HCT116 (cell line): ENCODE measurements at regions not wholly inside any gene's neighbourhood (a gene's known extent, or its start where the extent isn't known, plus 50 kb on each side); places are given as distances from the start of the nearest gene placed in this dataset.

Experiments used
- CEBPB ChIP-seq: IDR thresholded peaks from 2 replicates; pipeline ENCODE4 v1.6.1; 2012; ENCODE audit warnings: low read depth
- CTCF ChIP-seq, 3 experiments: fragments of 200-600 bp in 1 of 3; sonication (generic) in 1 of 3; IDR thresholded peaks in 2 of 3; conservative IDR thresholded peaks in 1 of 3; 2 replicates each; pipeline ENCODE4 v1.5.1; 2012 to 2017; ENCODE audit warnings: low read depth in 2 of 3, low read length in 2 of 3, antibody characterized with exemption in 1 of 3, borderline replicate concordance in 1 of 3, control low read depth in 1 of 3, mild to moderate bottlenecking in 1 of 3, mixed read lengths in 1 of 3, mixed run types in 1 of 3, moderate library complexity in 1 of 3; ENCODE audit not compliant: insufficient read depth in 1 of 3
- EGR1 ChIP-seq: IDR thresholded peaks from 2 replicates; pipeline ENCODE4 v1.6.1; 2012; ENCODE audit warnings: low read depth
- EZH2phosphoT487 ChIP-seq: fragments of 200-600 bp; IDR thresholded peaks from 2 replicates; pipeline ENCODE4 v1.6.1; 2018; ENCODE audit warnings: antibody characterized with exemption, borderline replicate concordance
- FOSL1 ChIP-seq: IDR thresholded peaks from 2 replicates; pipeline ENCODE4 v1.6.1; 2012; ENCODE audit warnings: low read depth
- MAX ChIP-seq: IDR thresholded peaks from 2 replicates; pipeline ENCODE4 v1.6.1; 2012
- POLR2A ChIP-seq: IDR thresholded peaks from 2 replicates; pipeline ENCODE4 v1.7.0; 2011; ENCODE audit warnings: borderline replicate concordance; ENCODE audit not compliant: insufficient read depth, insufficient read length; ENCODE audit errors: extremely low read depth
- POLR2AphosphoS5 ChIP-seq: IDR thresholded peaks from 2 replicates; pipeline ENCODE4 v1.6.1; 2011; ENCODE audit warnings: mild to moderate bottlenecking, low read depth, low read length, moderate library complexity
- RAD21 ChIP-seq: IDR thresholded peaks from 2 replicates; pipeline ENCODE4 v1.6.1; 2012; ENCODE audit warnings: low read depth, mild to moderate bottlenecking
- YY1 ChIP-seq: IDR thresholded peaks from 2 replicates; pipeline ENCODE4 v1.6.1; 2011; ENCODE audit warnings: low read length, low read depth, moderate library complexity, mild to moderate bottlenecking; ENCODE audit not compliant: insufficient replicate concordance; ENCODE audit errors: extremely low read depth
- ZNF274 ChIP-seq: fragments of 200-500 bp; sonication (Bioruptor generic); IDR thresholded peaks from 2 replicates; pipeline ENCODE4 v1.6.1; 2014; ENCODE audit warnings: mild to moderate bottlenecking, low read depth, low read length, inconsistent platforms

- TF ChIP-seq CTCF (IDR thresholded peaks at IDR 0.05 in 2 of 3, conservative IDR thresholded peaks at IDR 0.05 in 1 of 3; ENCODE audit: borderline replicate concordance in 1 of 3, insufficient read depth in 1 of 3, low read depth in 2 of 3, low read length in 2 of 3) (no peak), EZH2phosphoT487 (no peak), MAX (no peak), ZNF274 (no peak), POLR2A (no peak), FOSL1 (no peak), CEBPB (no peak), RAD21 (no peak), POLR2AphosphoS5 (no peak), YY1 (no peak), EGR1 (no peak)
Measured at GRCh38 chr12:34107016-34107415, 84.7 kb downstream of the ALG10 start.
